ENCODE measurements at regions not wholly inside any gene's neighbourhood (a gene's known extent, or its start where the extent isn't known, plus 50 kb on each side); places are given as distances from the start of the nearest gene placed in this dataset. TPM values are rescaled to one million over a fixed set of nuclear protein-coding genes. Genes with fewer than 3 reads are reported as not detected.
"Not testable (repeated sequence)": the region's sequence is repeated elsewhere in the genome, so short reads cannot be mapped to it uniquely, and the experiment has no call there.

DNA sequence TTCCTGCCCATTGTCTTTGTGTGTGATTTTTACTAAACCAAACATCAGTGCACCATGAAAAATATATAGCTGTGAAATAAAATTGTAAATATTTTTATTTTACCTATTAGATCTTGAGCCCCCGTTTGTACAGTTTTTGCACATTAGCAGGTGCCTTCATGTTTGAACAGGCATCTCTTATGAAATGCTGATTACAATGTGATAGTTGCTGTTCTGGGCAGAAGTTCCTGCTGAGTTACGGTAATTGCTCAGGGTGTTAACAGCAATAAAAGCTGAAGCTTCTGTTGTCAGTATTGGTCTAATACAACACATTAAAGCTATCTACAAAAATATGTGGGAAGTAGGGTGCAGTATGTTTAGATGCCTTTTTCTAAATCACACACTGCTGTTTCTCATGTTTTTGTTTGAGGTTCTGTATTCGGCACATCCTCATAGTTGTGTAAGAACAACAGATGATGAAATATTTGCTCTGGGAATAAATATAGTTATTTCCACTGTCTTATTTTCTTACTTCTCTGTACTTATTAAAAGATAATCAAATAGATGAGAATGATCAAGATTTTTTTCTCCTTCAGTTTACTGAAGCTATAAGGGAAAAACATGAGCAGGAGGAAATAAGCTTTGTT is 173.8 kb upstream of the GOLGA6L22 start:
- not testable (repeated sequence) for DNase-seq (ENCODE audit: low spot score in 2 of 2)
- FAIRE-seq = peak; percentile 90

GRCh38 chr15:22291054-22291453 is 167.6 kb upstream of the GOLGA6L22 start:
- not testable (repeated sequence) for DNase-seq (ENCODE audit: low spot score in 2 of 2); FAIRE-seq

DNA sequence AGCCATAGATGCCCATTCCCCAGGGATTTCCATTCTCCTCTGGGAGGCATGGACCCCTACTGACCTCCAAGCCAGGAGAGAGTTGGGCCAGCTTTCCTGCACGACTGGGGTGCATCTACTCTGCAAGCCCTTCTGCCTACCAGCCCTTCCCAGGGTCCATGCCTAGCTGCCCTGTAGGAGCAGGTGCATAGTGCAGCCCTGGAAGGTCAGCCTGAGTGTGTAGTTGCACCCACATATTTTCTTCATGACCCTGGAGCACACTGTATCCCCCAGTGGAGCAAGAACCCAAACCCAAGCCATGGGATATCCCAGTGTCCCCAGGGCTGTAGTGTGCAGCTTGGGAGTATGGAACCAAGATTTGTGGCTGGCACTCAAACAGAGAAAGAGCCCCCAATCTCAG is 155.6 kb upstream of the GOLGA6L22 start:
- not testable (repeated sequence) for FAIRE-seq; DNase-seq (ENCODE audit: low spot score in 2 of 2)

Small RNA genes lying in the stretch of these regions (small RNA-seq; reads per million reads assigned to genes)
- not detected for gene MIR1268A

Data from frontal cortex (tissue), 4 donors.